ENCODE measurements at regions not wholly inside any gene's neighbourhood (a gene's known extent, or its start where the extent isn't known, plus 50 kb on each side); places are given as distances from the start of the nearest gene placed in this dataset.
A peak's percentile ranks its signal among the peaks of the same experiment; 100 is the strongest.

- SMC1A ChIA-PET (ENCODE audit: uncharacterized antibody, unreplicated experiment) = interaction anchor here (0.6 to 3.4 kb wide), 12 partner anchors 9 to 357 kb away, joined by 3 to 21 read pairs (median 3); no protein-coding TSS in a partner anchor
- ATAC-seq (peak; percentile 79), DNase-seq (ENCODE audit: low read depth, low spot score) (no peak), FAIRE-seq (no peak)
- Histone ChIP-seq H3K4me3 (no peak overlapping the region), H3K27ac (ENCODE audit: control insufficient read depth, insufficient read depth) (no peak overlapping the region), H3K4me1 (ENCODE audit: control insufficient read depth, insufficient read depth, low read length) (no peaks in the 10 kb centered on the region; the same call in 1 of the 2 replicates), H4K20me1 (ENCODE audit: control insufficient read depth, insufficient read depth) (no peaks in the 10 kb centered on the region), H3K9ac (ENCODE audit: control insufficient read depth, insufficient read depth, low read length) (no peak overlapping the region), H2AFZ (ENCODE audit: control insufficient read depth, low read depth, low read length) (peak overlapping the region; percentile 23), H3K79me2 (ENCODE audit: control insufficient read depth, insufficient read depth, low read length) (no peaks in the 10 kb centered on the region), H3K4me2 (ENCODE audit: control insufficient read depth, insufficient read depth) (no peak overlapping the region), H3K9me3 (replicated peaks; ENCODE audit: control insufficient read depth, insufficient read depth, low read length) (no peaks in the 10 kb centered on the region), H3K36me3 (ENCODE audit: control insufficient read depth in 2 of 2, insufficient read depth in 2 of 2, low read length in 1 of 2) (no peaks in the 10 kb centered on the region), H3K27me3 (replicated peaks in 1 of 2; ENCODE audit: control insufficient read depth in 2 of 2, insufficient read depth in 2 of 2, low read length in 1 of 2) (no peaks in the 10 kb centered on the region)
- CTCF ChIA-PET = interaction anchor here (0.8 to 6.4 kb wide), 8 partner anchors 11 to 577 kb away, joined by 3 to 82 read pairs (median 4); no protein-coding TSS in a partner anchor
- in situ Hi-C loops (cut with MboI) (no loop called here), intact Hi-C loops (cut with micrococcal nuclease; ENCODE audit: unreplicated experiment) (loop anchor here (2.0 kb wide), 1 partner anchor 97 kb away; no protein-coding TSS in a partner anchor)
- RAD21 ChIA-PET (ENCODE audit: unreplicated experiment) = interaction anchor here (1.2 to 4.7 kb wide), 2 partner anchors 86 to 158 kb away, joined by 3 to 55 read pairs; no protein-coding TSS in a partner anchor
- BruUV-seq (replicated peaks) = no TSS peak
- 21% methylated on average over 3 of the region's 3 CpGs for WGBS (ENCODE audit: insufficient coverage, insufficient replicate concordance, low lambda C conversion rate, missing lambda C conversion rate)
- POLR2A ChIA-PET = interaction anchor here (0.5 to 0.6 kb wide), 2 partner anchors 81 to 195 kb away, joined by 3 read pairs; no protein-coding TSS in a partner anchor
- peak; percentile 61 to 64; a peak in 3 of 4 replicates for TF ChIP-seq IKZF2 (IDR thresholded peaks at IDR 0.05)
- 0 out of 2 replicates have a peak, but pooled peaks have one; percentile 42 for TF ChIP-seq IKZF1 (conservative IDR thresholded peaks at IDR 0.05)
- no peak for TF ChIP-seq RB1 (IDR thresholded peaks at IDR 0.05; ENCODE audit: borderline replicate concordance)
- no peak for TF ChIP-seq ZBTB11 (CRISPR knock-in tag; IDR thresholded peaks at IDR 0.05)
- TF ChIP-seq DPF2 (IDR thresholded peaks at IDR 0.05) = 0 out of 2 replicates have a peak, but pooled peaks have one; percentile 40
- no peak for TF ChIP-seq BRCA1 (IDR thresholded peaks at IDR 0.05; ENCODE audit: low read depth, low read length)
- TF ChIP-seq CTCF (IDR thresholded peaks at IDR 0.05 in 2 of 3, conservative IDR thresholded peaks at IDR 0.05 in 1 of 3; ENCODE audit: control insufficient read depth in 2 of 3, extremely low read depth in 1 of 3, insufficient read depth in 1 of 3, low read depth in 3 of 3, low read length in 3 of 3) = no peak
- TF ChIP-seq PRDM15 (CRISPR knock-in tag; IDR thresholded peaks at IDR 0.05) = no peak
- TF ChIP-seq ZNF384 (IDR thresholded peaks at IDR 0.05; ENCODE audit: borderline replicate concordance, low read depth, low read length) = no peak
- no peak for TF ChIP-seq IRF5 (IDR thresholded peaks at IDR 0.05; ENCODE audit: borderline replicate concordance)
Measured at GRCh38 chr10:81021428-81022129, 483.9 kb downstream of the SH2D4B start.
